HG03457 (cell line): ENCODE measurements at regions not wholly inside any gene's neighbourhood (a gene's known extent, or its start where the extent isn't known, plus 50 kb on each side); places are given as distances from the start of the nearest gene placed in this dataset.
A peak's percentile ranks its signal among the peaks of the same experiment; 100 is the strongest.
"Not testable (repeated sequence)": the region's sequence is repeated elsewhere in the genome, so short reads cannot be mapped to it uniquely, and the experiment has no call there.

Experiments used
- ATAC-seq: cut with Tn5 transposase; IDR thresholded peaks from one replicate; pipeline ENCODE4 v1.9.1; 2021; ENCODE audit warnings: moderate number of reproducible peaks; ENCODE audit not compliant: unreplicated experiment

GRCh38 chr5:125914471-125914870 lies 508.7 kb upstream of the GRAMD2B start:
- no peak for ATAC-seq

- not testable (repeated sequence) for ATAC-seq
These were observed 499.3 kb upstream of the GRAMD2B start for GRCh38 chr5:125923958-125924357.

- ATAC-seq, result no peak
These were observed 497.0 kb upstream of the GRAMD2B start for GRCh38 chr5:125926172-125926571.

GRCh38 chr5:125928663-125929062 lies 494.5 kb upstream of the GRAMD2B start:
- ATAC-seq, result no peak

GRCh38 chr5:125950012-125950615 lies 473.1 kb upstream of the GRAMD2B start:
- no peak for ATAC-seq

GRCh38 chr5:125961150-125961549 lies 462.1 kb upstream of the GRAMD2B start:
- peak; percentile 99 for ATAC-seq

GRCh38 chr5:125965577-125965976 lies 457.6 kb upstream of the GRAMD2B start:
- no peak for ATAC-seq

- no peak for ATAC-seq
These were observed 455.6 kb upstream of the GRAMD2B start for GRCh38 chr5:125967576-125967975.

GRCh38 chr5:125969011-125969813 lies 454.0 kb upstream of the GRAMD2B start:
- ATAC-seq, result no peak

GRCh38 chr5:125969814-125970171 lies 453.4 kb upstream of the GRAMD2B start:
- no peak for ATAC-seq

GRCh38 chr5:125970631-125971307 lies 452.4 kb upstream of the GRAMD2B start:
- ATAC-seq, result no peak

GRCh38 chr5:125972706-125973105 lies 450.5 kb upstream of the GRAMD2B start:
- no peak for ATAC-seq

GRCh38 chr5:125974679-125975078 lies 448.5 kb upstream of the GRAMD2B start:
- ATAC-seq, result no peak

GRCh38 chr5:125976421-125977000 lies 446.7 kb upstream of the GRAMD2B start:
- ATAC-seq, result no peak

GRCh38 chr5:125978015-125978414 lies 445.2 kb upstream of the GRAMD2B start:
- ATAC-seq, result no peak

- no peak for ATAC-seq
These were observed 443.6 kb upstream of the GRAMD2B start for GRCh38 chr5:125979636-125980035.

GRCh38 chr5:125981016-125981415 lies 442.2 kb upstream of the GRAMD2B start:
- no peak for ATAC-seq

- no peak for ATAC-seq
These were observed 435.4 kb upstream of the GRAMD2B start for GRCh38 chr5:125987677-125988255.

- no peak for ATAC-seq
These were observed 431.2 kb upstream of the GRAMD2B start for GRCh38 chr5:125992050-125992449.

GRCh38 chr5:125999271-126000030 lies 423.8 kb upstream of the GRAMD2B start:
- not testable (repeated sequence) for ATAC-seq

- ATAC-seq, result no peak
These were observed 422.7 kb upstream of the GRAMD2B start for GRCh38 chr5:126000507-126000906.
